Stimulated activated CD4-positive, alpha-beta T cell treated with anti-CD3 and anti-CD28 coated beads, Interleukin-1b, Interleukin-23, amount 100 ng/mL, for 48 hours (primary cell): ENCODE measurements at regions not wholly inside any gene's neighbourhood (a gene's known extent, or its start where the extent isn't known, plus 50 kb on each side); places are given as distances from the start of the nearest gene placed in this dataset.

Experiments used
- DNase-seq: peaks from one replicate; pipeline ENCODE4 v3.0.0-alpha.2; 2020

DNA sequence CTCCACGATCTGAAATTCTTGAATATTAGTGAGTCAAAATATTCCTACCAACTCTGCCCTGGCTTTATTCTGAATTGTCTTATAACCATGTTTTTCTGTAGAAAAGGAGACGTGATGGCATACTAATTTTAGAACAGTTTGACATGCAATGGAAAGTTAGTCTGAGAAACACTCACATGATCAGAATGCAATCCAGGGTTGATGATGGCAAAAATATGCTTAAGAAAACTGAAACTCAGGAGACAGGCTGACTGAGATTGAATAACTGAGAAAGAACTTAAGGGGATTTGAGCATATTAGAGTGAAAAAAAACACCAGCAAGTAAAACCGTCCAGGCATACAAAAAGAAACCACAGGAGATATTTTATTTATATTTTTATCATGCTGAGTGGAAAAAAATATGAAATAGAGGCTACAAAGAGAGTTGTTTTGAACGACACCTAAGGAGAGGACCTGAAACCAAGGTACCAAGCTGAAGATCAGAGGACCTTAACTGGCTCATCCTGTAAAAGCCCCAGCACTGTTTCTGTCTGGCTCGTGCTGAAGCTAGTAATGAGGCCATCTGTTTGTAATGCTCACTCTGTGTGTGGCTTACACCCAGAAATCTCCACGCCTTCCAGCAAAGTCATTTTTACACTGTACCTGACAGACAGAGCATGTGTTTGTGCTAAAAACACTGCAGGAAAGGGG, 437.2 kb upstream of the PKDCC start:
- no peak for DNase-seq

DNA sequence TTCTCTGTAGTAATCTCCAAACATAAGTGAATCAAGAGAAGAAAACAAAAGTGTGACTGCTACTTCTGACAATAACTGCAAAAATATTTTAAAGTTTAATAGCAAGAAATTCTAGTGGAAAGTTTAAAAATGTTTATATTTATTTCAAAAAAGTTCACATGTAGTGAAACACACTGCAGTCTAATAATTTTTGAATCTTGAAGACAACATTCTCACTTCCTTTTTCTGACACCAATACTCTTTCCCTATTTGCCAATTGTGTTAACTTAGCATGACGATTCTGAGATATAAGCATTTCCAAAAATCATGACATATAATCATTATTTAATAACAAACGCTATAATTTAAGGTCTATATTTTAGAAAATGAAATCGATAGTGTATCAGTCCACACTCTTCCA, 429.1 kb upstream of the PKDCC start:
- DNase-seq = no peak

DNA sequence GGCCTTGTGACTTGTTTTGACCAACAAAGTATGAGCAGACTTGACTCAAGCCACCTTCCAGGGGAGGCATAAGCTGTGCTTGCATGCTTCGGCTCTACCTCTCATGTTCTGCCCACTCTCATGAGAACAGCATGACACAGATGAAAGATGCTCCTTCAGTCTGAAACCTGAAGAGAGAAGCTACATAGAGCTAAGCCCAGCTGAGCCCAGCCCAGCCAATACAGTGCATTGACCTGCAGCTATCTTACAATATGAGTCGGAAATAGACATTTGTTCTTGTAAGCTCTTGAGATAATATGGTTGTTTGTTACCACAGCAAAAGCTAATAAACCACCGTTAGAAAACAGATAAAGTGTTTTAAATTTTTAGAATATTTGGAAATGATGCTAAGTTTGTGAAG, 426.7 kb upstream of the PKDCC start:
- no peak for DNase-seq

GRCh38 chr2:41621563-41621962, 426.3 kb upstream of the PKDCC start:
- DNase-seq = no peak

DNA sequence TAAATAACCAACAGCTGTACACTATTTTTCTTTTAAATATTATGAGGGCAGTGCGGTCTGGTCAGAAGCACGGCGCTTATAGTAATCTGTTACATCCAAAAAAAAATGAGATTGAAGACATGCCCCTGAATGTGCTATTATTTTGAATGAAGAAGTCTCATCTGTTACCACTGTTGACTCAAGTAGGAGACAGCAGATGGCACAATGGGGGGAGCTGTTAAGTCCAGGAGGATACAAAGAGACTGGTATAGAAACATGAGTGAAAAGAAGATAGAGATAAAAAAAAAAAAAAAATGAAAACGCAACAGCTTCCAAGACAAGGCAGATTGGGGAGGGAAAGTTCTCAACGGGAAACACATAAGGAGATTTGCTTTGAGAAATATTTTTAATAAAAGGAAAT, 425.5 kb upstream of the PKDCC start:
- no peak for DNase-seq

DNA sequence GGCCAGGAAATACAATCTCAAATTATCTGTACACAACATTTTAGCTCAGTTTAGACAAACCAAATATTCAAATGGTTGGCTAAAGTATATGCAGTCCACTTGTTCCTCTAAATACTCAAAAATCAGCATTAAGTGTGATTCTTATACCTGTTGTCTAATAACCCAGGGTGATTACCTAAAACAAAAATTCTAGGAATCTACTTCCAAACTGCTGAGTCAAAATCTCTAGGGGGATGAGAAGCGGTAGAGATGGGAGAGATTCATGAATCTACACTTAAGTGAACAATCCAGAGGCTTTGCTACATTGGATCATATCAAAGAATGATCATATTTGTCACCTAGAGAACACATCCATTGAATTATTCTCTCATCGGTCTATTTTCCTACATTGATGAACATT, 420.9 kb upstream of the PKDCC start:
- DNase-seq = no peak

GRCh38 chr2:41634686-41635085, 413.1 kb upstream of the PKDCC start:
- no peak for DNase-seq

GRCh38 chr2:41644936-41645335, 402.9 kb upstream of the PKDCC start:
- DNase-seq = no peak

DNA sequence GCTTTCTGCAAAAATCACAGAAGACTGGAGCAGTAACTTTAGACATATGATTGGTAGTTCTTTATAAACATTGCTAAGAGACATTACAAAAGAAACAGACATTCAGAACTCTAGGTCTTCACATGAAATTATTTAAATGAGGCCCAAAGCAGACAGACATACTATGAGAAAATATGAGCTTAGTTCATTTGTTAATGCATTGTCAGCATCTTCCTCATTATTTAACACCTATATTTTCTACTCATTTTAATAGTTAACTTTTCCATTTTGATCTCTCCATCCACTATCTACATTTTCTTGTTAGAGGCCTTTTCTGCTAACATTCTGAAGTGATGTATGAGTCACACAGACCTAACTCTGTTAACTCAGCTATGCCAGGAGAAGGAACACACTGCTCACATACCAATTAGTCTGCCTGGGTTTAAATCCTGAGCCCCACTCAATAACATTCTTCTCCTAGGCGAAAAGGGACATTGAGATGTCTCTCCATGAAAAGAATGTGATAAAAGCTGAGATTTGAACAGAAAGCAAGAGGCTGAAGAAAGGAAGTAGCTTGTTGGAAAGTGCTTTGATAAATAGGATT, 400.3 kb upstream of the PKDCC start:
- DNase-seq = no peak

GRCh38 chr2:41657226-41657625, 390.6 kb upstream of the PKDCC start:
- no peak for DNase-seq

DNA sequence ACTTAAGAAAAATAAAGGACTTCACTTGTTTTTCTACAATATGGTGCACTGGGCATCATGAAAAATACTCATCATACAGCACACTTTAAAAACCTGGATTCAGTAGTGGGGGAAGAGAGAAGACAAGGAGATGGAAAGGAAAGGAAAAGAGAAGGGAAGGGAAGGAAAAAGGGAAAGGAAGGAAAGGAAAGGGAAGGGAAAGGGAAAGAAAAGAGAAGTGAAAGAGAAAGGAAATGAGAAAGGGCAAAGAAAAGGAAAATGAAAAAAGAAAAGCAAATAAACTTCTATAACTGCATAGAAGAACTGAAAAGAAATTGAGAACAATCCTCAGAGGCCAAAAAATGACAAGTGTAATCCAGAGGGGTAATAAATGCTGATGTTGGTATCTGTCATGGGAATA, 388.1 kb upstream of the PKDCC start:
- DNase-seq = no peak

DNA sequence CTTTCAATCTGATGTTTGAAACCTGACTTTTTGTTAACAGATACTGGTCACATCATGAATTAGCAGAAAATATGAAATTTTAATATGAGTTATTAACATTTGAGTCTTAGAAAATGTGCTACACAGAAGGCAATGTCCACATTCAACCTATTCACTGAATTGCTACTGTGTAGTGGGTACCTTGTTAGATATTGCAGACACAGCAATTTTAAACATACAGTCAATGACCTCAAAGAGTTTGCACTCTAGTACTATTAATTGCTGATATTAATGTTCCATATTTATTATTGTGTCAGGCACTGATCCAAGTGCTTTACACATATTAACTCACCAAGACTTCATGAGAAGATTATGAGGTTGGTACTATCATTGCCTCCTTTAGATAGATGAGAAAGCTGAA, 385.4 kb upstream of the PKDCC start:
- DNase-seq = no peak

DNA sequence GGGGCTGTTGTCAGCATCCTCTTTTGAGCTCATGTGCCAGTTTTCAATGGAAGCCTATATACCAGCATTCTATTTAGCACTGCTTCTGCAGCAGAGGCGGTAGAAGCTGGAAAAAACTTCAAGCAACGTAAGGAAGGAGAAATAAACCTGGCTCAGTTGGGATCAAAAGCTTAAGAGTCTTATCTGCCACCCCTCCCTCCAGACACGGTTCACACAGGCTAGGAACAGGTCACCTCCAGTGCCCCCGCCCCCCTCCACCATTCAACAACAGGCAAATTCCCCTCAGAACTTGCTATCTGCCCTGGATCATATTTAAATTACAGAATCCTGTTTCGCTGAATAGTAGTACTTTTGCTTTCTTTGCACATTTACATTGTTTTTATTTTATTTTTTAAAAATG, 384.8 kb upstream of the PKDCC start:
- no peak for DNase-seq

- DNase-seq = no peak
Measured at GRCh38 chr2:41668529-41668928, 379.3 kb upstream of the PKDCC start.

DNA sequence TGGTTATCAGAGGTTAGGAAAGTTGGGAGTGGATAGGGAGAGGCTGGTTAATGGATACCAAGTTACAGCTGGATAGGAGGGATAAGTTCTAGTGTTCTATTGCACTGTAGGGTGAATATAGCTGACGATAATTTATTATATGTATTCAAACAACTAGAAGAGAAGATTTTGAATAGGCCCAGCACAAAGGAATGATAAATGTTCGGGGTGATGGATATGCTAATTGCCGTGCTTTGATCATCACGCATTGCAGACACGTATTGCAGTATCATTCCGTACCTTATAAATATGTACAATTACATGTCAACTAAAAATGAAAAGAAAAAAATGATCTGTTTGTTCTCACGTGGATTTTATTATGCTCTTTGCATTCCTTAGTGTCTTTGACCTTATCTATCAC, 369.2 kb upstream of the PKDCC start:
- DNase-seq = no peak

DNA sequence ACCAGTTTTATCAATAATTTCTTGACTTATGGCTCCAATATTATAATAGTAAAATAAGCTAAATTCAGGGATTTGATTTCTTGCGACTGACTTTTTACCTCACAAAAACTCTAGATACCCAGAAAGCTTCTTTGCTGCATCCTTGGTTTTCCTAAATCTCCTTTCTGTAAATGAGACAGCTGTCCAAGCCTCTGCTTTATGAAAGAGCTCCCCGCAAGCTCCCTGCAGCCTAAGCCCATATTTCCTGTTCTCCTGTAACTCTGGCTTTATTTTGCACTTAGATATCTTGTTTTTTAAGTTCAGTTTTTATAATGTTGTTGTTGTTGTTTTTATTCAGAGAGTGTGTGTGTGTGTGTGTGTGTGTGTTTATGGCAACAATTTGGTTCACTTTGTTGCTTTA, 361.7 kb upstream of the PKDCC start:
- no peak for DNase-seq

DNA sequence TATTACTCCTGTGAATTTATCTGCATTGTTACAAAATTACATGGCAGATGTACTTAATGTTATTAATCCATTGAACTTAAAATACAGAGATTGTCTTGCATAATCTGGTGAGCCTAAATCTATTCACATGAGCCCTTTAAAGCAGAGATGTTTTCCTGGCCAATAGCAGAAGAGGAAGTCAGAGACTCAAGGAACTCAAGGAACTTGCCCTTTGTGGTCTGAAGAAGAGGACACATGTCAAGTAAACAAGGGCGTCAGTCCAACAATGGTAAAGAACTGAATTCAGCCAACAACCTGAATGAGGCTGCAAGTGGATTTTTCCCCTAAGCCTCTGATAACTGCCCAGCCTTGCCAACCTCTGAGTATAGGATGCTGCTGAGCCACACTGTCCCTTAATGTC, 356.3 kb upstream of the PKDCC start:
- DNase-seq = no peak

DNA sequence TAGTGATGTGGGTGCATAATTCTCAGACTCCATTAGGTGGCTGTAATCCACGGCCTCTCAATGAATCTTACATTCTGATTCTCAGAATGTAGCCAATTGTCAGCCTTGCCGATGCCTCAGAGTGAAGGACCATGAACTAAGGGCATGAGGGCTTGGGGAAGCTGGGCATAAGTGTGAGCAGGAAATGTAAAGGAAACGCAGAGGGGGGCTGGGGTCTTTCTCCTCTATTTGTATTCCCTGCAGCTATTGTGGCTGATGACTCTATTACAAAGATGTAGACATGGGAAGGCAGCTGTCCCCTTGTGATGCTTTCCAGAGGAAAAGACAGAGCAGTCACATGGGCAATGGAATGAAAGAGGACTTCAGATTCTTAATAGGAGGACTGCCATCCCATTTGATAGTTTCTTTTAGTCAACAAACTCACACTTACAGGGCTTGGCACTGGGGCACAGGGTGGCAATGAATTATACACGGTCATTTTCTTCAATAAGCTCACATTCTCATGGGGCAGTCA, 353.2 kb upstream of the PKDCC start:
- no peak for DNase-seq

- DNase-seq = no peak
Measured at GRCh38 chr2:41695198-41696113, 352.4 kb upstream of the PKDCC start.

GRCh38 chr2:41697389-41697788, 350.4 kb upstream of the PKDCC start:
- DNase-seq = no peak

- DNase-seq = no peak
Measured at GRCh38 chr2:41698678-41699422, 349.0 kb upstream of the PKDCC start.

DNA sequence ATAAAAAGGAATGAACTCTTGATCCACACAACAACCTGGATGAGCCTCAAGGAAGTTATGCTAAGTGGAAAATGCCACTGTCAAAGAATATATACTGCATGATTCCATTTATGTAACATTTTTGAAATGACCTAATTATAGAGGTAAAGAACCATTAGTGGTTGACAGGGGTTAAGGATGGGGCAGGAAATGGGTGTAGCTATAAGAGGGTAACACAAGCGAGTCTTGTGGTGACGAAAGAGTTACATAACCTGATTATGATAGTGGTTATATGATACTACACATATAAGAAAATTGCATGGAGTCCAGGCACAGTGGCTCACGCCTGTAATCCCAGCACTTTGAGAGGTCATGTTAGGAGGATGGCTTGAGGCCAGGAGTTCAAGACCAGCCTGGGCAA, 346.6 kb upstream of the PKDCC start:
- DNase-seq = no peak

- no peak for DNase-seq
Measured at GRCh38 chr2:41703123-41703522, 344.7 kb upstream of the PKDCC start.
